Calu3 (cell line): ENCODE measurements at regions not wholly inside any gene's neighbourhood (a gene's known extent, or its start where the extent isn't known, plus 50 kb on each side); places are given as distances from the start of the nearest gene placed in this dataset.

ENCODE experiments used
- BruUV-seq: library from RNA; stranded (reverse); fragments of 400-500 nt; replicated peaks from 2 replicates; lab custom pipeline; 2021; lab: Mats Ljungman, UMichigan
- CTCF ChIA-PET: fragments of 300-600 bp; sonication (Branson Sonifier 250); formaldehyde crosslinking; loops from one replicate; lab custom pipeline; 2022; ENCODE audit warnings: antibody characterized with exemption; lab: Charles Lee
- DNase-seq: peaks from one replicate; pipeline ENCODE4 v3.0.0; 2022
- H3K27ac Mint-ChIP-seq: one replicate; pipeline ENCODE4 v1.8.0; 2022; ENCODE audit warnings: mixed read lengths; ENCODE audit not compliant: unreplicated experiment
- H3K27me3 Mint-ChIP-seq: one replicate; pipeline ENCODE4 v1.8.0; 2022; ENCODE audit warnings: mixed read lengths; ENCODE audit not compliant: unreplicated experiment
- H3K36me3 Mint-ChIP-seq: one replicate; pipeline ENCODE4 v1.8.0; 2022; ENCODE audit warnings: mild to moderate bottlenecking, moderate library complexity, mixed read lengths; ENCODE audit not compliant: insufficient read depth, unreplicated experiment
- H3K4me1 Mint-ChIP-seq: one replicate; pipeline ENCODE4 v1.8.0; 2022; ENCODE audit warnings: mild to moderate bottlenecking, low read depth, mixed read lengths; ENCODE audit not compliant: unreplicated experiment
- H3K4me3 Mint-ChIP-seq: one replicate; pipeline ENCODE4 v1.8.0; 2022; ENCODE audit warnings: mild to moderate bottlenecking, low read depth, moderate library complexity, mixed read lengths; ENCODE audit not compliant: unreplicated experiment
- H3K9me3 Mint-ChIP-seq: one replicate; pipeline ENCODE4 v1.8.0; 2022; ENCODE audit warnings: low read depth, mixed read lengths; ENCODE audit not compliant: unreplicated experiment
- intact Hi-C: fragments of 100-400 bp; cut with micrococcal nuclease; formaldehyde crosslinking; loops from one replicate; pipeline ENCODE4 v1.10.0; 2022; ENCODE audit not compliant: unreplicated experiment
- TF ChIP-seq, protein P1 (sequence below): fragments of 200-600 bp; IDR thresholded peaks from one replicate; pipeline ENCODE4 v1.8.0; 2022; ENCODE audit warnings: antibody characterized with exemption; ENCODE audit not compliant: unreplicated experiment

DNA sequence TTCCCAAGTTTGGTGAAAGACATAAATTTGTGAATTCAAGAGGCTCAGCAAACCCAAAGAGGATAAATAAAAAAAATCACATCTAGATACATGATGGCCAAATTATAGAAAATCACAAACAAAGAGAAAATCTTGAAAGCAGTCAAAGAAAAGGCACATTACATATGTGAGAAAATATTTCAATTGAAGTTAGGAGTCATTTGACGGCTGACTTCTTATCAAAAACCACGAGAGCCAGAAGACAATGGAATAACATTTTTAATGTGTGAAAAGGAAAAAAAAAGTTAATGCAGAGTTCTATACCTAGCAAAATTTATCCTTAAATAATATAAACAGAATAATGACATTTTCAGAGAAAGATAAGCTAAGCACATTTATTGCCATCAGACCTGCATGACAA, 307.0 kb downstream of the C12orf75 start:
- intact Hi-C loops = no loop called here
- CTCF ChIA-PET = no interaction called here
- peaks cover 6% of the 10 kb centered on the region for H3K9me3 Mint-ChIP-seq
- no peak overlapping the region for H3K4me3 Mint-ChIP-seq
- TF ChIP-seq, protein P1, sequence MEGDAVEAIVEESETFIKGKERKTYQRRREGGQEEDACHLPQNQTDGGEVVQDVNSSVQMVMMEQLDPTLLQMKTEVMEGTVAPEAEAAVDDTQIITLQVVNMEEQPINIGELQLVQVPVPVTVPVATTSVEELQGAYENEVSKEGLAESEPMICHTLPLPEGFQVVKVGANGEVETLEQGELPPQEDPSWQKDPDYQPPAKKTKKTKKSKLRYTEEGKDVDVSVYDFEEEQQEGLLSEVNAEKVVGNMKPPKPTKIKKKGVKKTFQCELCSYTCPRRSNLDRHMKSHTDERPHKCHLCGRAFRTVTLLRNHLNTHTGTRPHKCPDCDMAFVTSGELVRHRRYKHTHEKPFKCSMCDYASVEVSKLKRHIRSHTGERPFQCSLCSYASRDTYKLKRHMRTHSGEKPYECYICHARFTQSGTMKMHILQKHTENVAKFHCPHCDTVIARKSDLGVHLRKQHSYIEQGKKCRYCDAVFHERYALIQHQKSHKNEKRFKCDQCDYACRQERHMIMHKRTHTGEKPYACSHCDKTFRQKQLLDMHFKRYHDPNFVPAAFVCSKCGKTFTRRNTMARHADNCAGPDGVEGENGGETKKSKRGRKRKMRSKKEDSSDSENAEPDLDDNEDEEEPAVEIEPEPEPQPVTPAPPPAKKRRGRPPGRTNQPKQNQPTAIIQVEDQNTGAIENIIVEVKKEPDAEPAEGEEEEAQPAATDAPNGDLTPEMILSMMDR = no peak
- DNase-seq = no peak
- H3K27ac Mint-ChIP-seq = no peak overlapping the region
- H3K27me3 Mint-ChIP-seq = peaks cover 10% of the 10 kb centered on the region
- BruUV-seq = no TSS peak
- no peaks in the 10 kb centered on the region for H3K4me1 Mint-ChIP-seq
- H3K36me3 Mint-ChIP-seq = no peaks in the 10 kb centered on the region

DNA sequence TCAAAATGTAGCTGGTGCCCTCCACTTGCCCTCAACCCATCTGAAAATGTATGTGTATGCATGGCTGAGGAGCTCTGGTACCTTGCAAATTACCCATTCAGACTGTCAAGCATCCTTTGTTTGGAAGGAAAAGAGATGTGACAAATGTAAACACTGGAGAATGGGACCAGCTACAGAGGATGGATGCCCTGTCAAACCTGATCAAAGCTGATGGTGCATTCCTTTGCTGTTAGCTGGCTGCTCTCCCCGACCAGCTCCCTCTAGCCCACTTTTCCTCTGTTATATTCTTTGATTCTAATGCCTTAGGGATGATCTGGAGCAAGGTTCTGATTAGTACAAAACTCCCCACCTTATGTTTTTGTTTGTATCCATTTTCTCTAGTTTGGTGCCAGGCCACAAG, 310.3 kb downstream of the C12orf75 start:
- H3K27ac Mint-ChIP-seq = no peak overlapping the region
- no TSS peak for BruUV-seq
- intact Hi-C loops = no loop called here
- H3K4me1 Mint-ChIP-seq = no peaks in the 10 kb centered on the region
- H3K4me3 Mint-ChIP-seq = no peak overlapping the region
- H3K27me3 Mint-ChIP-seq = peaks cover 22% of the 10 kb centered on the region
- TF ChIP-seq, protein P1 = no peak
- H3K9me3 Mint-ChIP-seq = peaks cover 6% of the 10 kb centered on the region
- no peak for DNase-seq
- CTCF ChIA-PET = no interaction called here
- H3K36me3 Mint-ChIP-seq = no peaks in the 10 kb centered on the region

DNA sequence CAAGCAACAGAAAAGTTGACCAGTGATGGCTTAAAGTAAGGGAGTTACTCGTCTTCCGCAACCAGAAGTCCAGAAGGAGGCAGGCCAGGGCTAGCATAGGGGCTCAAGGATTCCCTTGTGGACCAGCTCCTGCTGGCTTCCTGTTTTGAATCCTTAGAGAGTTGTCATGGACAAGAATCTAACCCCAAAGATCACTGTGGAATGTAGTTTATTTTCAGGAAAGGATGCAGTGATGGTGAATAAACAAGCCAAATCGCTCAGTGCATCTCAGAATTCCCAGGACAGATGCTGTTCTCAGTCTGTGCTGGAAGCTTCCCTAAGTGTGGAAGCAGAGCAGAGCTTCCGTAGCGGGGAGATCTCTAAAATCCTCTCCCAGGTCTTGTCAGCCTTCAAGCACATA, 311.3 kb downstream of the C12orf75 start:
- no peaks in the 10 kb centered on the region for H3K4me1 Mint-ChIP-seq
- TF ChIP-seq, protein P1 = no peak

DNA sequence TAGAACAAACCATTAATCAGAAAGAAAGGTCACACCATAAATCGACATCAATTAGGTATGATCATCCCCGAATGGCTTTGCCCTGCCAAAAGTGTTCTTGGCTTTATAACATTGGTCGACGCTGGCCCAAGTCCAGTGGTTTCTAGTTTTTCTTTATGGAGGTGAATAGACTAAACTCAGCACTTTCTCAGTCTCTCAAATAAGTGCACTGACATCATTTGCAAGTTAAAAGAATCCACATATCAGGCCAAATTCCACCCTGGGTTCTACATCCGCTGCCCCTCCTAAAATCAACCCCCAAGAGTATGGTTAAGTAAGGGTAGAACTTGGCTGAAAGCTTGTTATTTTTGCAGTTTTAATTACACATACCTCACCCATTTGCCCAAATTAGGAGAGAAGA, 314.3 kb downstream of the C12orf75 start:
- no peaks in the 10 kb centered on the region for H3K36me3 Mint-ChIP-seq
- intact Hi-C loops = no loop called here
- peaks cover 4% of the 10 kb centered on the region for H3K9me3 Mint-ChIP-seq
- BruUV-seq = no TSS peak
- DNase-seq = no peak
- TF ChIP-seq, protein P1 = no peak
- peaks cover 44% of the 10 kb centered on the region for H3K27me3 Mint-ChIP-seq
- no peak overlapping the region for H3K4me3 Mint-ChIP-seq
- H3K27ac Mint-ChIP-seq = no peak overlapping the region
- no peaks in the 10 kb centered on the region for H3K4me1 Mint-ChIP-seq
- CTCF ChIA-PET = no interaction called here

More for the DNA sequence above, 311.3 kb downstream of the C12orf75 start:
- CTCF ChIA-PET = no interaction called here
- Mint-ChIP-seq H3K27ac (no peak overlapping the region), H3K9me3 (peaks cover 6% of the 10 kb centered on the region), H3K36me3 (no peaks in the 10 kb centered on the region), H3K27me3 (peaks cover 22% of the 10 kb centered on the region), H3K4me3 (no peak overlapping the region)
- DNase-seq = no peak
- BruUV-seq = no TSS peak
- intact Hi-C loops = no loop called here

DNA sequence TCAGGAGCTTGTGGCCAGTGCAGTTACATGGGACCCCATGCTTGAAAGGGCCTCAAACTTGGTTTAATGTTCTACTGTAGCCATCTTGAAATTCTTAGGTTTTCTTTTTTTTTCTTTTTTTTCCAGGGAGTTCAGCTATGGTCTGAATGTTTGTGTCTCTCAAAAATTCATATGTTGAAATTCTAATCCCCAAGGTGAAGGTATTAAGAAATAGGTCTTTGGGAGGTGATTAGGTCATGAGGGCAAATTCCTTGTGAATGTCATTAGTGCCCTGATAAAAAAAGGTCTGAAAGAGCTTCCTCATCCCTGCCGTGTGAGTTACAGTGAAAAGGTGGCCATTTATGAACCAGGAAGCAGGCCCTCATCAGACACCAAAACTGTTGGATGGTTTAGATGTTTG, 324.1 kb downstream of the C12orf75 start:
- no peak for DNase-seq
- no peak overlapping the region for H3K4me3 Mint-ChIP-seq
- H3K9me3 Mint-ChIP-seq = peaks cover 4% of the 10 kb centered on the region
- intact Hi-C loops = no loop called here
- TF ChIP-seq, protein P1 = no peak
- no peak overlapping the region for H3K27ac Mint-ChIP-seq
- peaks cover 54% of the 10 kb centered on the region for H3K27me3 Mint-ChIP-seq
- BruUV-seq = no TSS peak
- H3K4me1 Mint-ChIP-seq = no peaks in the 10 kb centered on the region
- H3K36me3 Mint-ChIP-seq = no peaks in the 10 kb centered on the region
- CTCF ChIA-PET = no interaction called here
